Stimulated activated naive CD4-positive, alpha-beta T cell (primary cell): ENCODE measurements at regions not wholly inside any gene's neighbourhood (a gene's known extent, or its start where the extent isn't known, plus 50 kb on each side); places are given as distances from the start of the nearest gene placed in this dataset.
A peak's percentile ranks its signal among the peaks of the same experiment; 100 is the strongest.

Experiments
- DNase-seq, 6 experiments: peaks; one replicate each; lab custom pipeline; 2025; lab: John Stamatoyannopoulos, UW

DNA sequence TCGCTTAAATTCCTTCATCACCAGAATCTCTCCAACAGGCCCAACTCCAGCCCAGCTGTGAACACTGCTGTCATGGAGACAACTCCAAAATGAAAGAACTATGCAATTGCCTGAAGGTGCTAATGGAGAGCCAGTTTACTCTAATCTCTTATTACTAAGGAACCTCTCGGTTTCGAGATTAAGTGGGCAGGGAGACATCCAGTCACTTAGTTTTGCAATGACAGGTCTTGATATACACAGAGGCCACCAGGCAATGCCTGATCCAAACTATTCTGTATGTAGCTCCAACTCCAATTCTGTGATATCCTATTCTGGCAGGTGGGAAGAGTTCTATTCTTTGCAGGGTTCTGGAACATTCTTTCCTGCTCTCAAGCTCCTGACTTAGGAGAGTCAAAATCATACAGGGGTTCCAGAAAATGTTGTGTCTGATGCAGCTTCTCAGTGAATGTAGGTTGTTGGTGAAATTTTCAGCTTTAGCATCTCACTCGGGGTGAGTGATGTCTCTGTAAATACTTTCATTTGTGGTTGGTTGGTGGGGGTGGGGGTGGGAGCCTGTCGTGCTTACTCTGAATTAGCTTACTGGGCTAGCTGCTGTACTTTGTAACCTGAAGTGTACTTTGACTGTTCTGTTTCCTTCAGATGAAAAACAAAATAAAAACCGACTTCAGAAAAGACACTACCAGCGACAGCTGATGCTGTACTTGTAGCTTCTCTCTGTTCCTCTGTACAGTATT lies 170.9 kb downstream of the PALM2AKAP2 start:
- DNase-seq: peak in 2 of 6 experiments; percentile 10 to 17

DNA sequence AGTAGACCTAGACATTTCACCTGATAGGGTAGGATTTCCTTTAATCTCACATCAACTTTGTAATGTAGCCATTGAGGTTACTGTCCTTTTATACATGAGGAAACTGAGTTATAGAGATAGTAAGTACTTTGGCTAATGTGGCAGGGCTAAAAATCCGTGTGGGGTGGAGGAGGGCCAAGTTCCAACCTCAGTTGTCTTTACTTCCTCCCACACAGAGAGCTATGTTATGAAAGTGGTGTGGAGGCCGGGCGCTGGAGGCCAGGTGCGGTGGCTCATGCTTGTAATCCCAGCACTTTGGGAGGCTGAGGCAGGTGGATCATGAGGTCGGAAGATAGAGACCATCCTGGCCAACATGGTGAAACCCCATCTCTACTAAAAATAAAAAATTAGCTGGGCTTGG lies 173.3 kb downstream of the PALM2AKAP2 start:
- no peak for DNase-seq

GRCh38 chr9:109953813-109954497 lies 174.0 kb downstream of the PALM2AKAP2 start:
- no peak for DNase-seq

DNA sequence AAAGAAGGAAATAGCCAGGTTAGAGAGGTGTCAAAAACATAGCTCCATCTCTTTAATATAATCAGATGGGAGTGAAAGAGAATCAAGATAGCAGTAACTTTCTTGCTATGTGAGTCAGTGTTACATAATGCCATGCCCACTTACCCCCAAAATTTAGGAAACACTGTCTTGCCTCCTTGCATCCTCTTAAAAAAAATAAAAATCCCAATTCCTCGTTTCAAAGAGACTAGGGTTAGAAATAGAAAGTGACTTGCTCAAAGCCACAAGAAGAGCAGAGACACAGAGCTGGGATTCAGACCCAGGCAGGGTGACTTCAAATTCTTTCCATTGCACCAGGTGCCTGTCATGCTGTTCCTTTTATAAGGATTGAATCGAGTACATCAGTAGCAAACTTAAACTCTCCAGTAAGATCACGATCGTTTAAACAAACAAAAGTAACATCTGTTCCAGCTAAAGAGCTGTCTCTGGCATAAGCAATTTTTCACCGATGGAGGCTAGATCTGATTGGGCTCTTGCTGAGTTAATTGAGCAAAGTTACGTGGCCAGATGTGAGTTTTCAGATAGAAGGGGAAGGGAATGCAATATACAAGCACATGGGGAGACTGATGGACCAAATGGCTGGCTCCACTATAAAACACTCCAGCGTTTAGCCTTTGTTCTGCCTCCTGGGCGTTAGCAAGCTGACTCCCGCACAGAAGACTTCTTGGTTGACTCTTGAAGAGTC lies 176.9 kb downstream of the PALM2AKAP2 start:
- DNase-seq: no peak

- DNase-seq: no peak
Observed at GRCh38 chr9:109959679-109960078, 179.7 kb downstream of the PALM2AKAP2 start.

GRCh38 chr9:109961626-109962025 lies 181.6 kb downstream of the PALM2AKAP2 start:
- peak in 2 of 6 experiments; percentile 5 to 7 for DNase-seq

GRCh38 chr9:109962215-109962614 lies 182.2 kb downstream of the PALM2AKAP2 start:
- DNase-seq: no peak

DNA sequence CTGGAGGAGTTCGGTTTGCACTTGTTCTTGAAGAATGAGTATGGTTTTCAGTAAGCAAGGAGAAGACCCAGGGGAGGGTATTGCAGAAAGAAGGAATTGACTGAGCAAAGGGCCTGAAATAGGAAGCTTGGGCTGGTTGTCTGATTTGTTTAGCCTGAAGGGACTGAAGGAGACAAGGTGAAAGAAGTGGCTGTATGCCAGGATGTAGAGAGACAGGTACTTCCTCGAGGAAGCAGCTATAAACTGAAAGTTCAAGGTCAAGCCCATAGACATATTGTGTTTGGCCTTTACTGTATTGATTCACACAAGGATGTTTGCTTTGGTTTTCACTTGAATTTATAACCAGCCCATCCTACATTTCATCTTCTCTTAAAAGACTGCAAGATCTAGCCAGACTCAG lies 183.1 kb downstream of the PALM2AKAP2 start:
- no peak for DNase-seq

- no peak for DNase-seq
Observed at GRCh38 chr9:109966643-109967368, 186.8 kb downstream of the PALM2AKAP2 start.

GRCh38 chr9:109967651-109968642 lies 187.9 kb downstream of the PALM2AKAP2 start:
- peak in 3 of 6 experiments; percentile 39 to 56 (median 43) for DNase-seq

DNA sequence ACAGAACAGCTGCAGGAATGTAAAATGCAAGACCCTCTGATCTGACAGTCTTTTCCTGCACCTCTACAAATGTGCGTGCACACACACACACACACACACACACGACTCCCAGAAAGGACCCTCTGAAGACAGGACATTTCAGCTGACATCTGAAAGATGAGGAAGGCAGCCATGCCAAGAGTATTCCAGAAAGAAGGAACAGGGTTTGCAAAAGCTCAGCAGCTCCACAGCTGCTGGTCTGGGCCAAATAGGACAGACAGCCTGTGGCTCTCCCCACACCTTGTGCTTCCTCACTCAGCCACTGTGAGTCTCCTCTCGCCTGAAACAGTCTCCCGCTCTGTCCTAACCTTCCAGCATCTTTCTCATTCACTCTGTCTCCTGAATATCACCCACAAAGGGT lies 189.0 kb downstream of the PALM2AKAP2 start:
- DNase-seq: peak in 2 of 6 experiments; percentile 11 to 27

DNA sequence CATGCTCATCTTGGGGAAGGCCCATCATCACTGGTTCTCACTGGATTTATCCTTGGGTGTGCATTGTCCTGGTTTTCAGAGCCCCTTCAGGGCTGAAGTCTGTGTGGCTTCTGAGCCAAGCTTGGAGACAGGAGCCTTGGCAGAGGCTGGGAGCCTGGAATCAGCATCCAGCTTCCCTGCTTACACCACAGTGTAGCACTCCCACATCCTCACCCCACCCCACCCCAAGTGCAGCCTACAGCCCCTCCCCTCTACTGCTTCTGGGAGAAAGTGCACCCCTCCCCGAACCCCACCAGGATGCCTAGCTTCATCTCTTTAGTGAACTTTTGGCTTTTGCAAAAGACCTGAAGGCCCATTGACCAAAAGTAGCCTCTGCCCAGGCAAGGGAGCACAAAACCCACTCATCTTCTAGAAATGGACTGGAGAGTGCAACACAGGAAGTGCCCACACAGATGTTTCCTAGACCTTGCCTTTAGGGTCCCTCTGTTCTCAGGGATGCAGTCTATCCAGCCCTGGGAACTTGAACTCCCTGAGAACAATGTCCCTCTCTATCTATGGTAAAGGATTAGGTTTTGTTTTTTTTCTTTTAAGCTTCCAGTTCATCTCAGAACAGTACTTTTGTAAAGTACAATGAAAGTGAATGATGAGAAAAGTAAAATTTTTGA lies 189.7 kb downstream of the PALM2AKAP2 start:
- DNase-seq: no peak

GRCh38 chr9:109971226-109971625 lies 191.2 kb downstream of the PALM2AKAP2 start:
- no peak for DNase-seq

DNA sequence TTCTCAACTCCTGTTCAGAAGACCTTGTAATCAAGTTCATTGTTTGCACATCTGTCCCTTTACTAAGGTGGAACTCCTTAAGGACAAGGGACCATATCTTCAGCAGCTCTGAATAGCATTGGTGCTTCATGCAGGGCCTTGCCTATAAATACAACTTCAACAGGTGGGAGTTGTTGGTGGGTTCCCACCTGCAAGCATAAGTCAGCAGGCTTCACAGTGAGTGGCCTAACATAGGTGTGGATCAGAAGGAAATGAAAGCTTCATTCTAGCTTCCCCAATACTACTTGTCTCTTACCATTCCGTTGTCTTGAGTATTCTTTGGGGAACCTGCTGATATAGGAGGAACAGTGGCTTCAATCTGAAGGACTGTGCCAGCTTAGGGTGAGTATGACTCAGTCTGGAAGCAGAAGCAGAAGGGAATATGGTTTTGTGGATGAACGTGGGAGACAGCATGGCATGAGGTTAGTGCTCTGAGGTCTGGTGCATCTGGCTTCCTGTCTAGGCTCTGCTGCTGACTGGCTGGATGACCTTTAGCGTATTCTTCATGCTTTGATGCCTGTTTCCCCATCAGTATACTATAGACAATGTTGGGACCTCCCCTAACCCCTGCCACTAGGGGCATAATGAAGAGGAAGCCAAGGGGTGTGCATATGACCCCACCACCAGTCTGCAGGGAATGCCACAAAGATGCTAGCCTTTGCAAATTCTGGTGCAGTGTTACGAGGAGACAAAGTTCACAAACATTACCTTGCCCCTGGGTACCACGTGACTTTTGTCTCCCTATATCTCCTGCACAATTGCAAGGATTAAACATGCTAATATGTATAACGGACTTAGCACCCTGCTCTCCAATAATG lies 192.3 kb downstream of the PALM2AKAP2 start:
- no peak for DNase-seq

DNA sequence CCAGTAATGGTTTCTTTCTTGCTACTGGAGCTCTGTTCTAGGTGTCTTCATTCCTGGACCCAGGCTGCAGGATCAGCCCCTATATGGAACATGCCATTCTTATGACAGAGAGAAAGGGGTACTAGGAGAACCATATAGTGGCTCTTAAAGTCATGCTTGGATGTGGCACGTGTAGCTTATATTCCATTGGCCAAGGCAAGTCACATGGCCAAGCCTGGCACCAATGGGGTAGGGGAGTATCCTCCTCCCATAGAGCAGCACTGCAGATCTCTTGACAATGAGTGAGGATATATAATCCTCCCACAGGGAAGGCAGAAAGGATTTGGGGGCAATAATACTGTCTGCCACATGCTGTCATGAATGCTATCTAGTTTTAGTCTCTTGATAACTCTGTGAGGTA lies 193.3 kb downstream of the PALM2AKAP2 start:
- DNase-seq: no peak

DNA sequence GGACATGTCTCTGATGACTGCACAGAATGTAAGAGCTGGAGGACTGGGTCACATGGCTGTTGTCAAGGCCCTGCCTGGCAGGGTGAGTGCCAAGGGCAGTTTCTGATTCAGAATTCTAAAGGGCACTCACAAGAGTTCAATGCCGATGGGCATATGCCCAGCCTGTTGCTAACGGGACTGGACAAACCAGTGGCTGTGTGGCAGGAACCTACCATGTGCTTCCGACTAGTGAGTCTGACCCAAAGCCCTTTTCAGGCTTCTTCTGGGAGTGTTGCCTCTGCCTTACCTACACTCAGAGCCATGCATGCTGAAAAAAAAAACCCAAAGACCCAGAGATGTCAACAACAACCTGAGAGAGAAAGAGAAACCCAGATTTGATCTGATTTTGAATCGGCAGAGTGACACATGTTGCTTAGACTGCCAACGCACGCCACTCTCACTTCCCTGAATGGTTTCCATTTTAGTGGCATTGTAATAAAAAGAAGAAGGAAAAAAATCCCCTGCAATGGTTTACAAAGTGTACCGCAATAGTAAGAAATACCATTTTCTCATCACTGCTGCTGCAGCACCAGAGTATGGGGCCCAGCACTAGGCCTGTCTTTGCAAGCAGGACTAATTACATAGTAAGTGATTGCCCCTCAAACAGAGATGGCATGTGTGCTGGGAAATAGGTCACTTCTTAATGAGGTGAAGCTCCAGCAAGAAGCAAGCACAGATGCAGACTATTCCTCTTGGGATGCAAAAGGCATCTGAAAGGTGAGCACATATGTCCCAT lies 194.3 kb downstream of the PALM2AKAP2 start:
- peak in 1 of 6 experiments; percentile 15 for DNase-seq

GRCh38 chr9:109974918-109975276 lies 194.9 kb downstream of the PALM2AKAP2 start:
- no peak for DNase-seq

DNA sequence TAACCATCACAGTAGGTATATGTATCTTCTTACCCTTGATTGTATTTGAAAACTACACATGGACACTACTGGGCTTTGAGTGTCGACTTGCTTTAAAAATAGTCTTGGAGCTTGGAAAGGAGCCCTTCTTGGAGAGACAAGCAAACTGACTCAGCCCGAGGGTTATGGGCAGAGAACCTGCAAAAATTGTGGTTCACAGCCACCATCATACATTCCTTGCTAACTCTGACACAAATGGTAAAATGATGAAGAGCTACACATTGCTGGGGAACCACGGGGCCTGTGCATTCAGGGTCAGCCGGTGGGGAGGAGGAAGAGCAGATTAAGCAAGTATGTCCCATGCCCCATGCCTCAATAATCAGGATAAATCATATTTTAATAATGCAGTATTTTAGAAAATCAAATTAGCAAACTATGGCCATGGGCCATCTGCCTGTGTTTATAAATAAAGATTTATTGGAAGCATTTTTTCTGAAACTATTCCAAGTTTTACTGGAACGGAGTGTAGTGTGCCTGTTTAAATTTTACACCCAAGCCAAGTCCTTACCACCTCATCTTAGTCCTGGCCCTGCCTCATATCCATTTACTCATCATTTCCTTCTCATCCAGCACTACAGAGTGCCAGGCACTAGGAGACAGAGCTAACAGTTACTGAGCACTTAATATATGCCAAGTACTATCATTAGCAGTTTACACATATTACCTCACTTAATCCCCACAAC lies 195.7 kb downstream of the PALM2AKAP2 start:
- DNase-seq: no peak
